SK-N-SH (cell line): ENCODE measurements at regions not wholly inside any gene's neighbourhood (a gene's known extent, or its start where the extent isn't known, plus 50 kb on each side); places are given as distances from the start of the nearest gene placed in this dataset.

ENCODE experiments used
- CTCF ChIA-PET: fragments of 300-600, 350-600 bp; formaldehyde crosslinking; extraction: SDS; loops from one replicate; lab custom pipeline; 2021; lab: Yijun Ruan, JAX
- POLR2A ChIA-PET: fragments of 350-600 bp; sonication (Branson Sonifier 250); formaldehyde crosslinking; extraction: SDS; loops from one replicate; lab custom pipeline; 2020; ENCODE audit warnings: antibody characterized with exemption, inconsistent platforms; lab: Yijun Ruan, JAX
- DNase-seq: peaks from one replicate; pipeline ENCODE4 v3.0.0; 2012
- H2AFZ ChIP-seq: fragments of 200-600 bp; sonication (generic); 2 replicates; pipeline ENCODE4 v1.8.1; 2016; ENCODE audit warnings: antibody characterized with exemption, mild to moderate bottlenecking, low read depth
- H3F3A ChIP-seq: fragments of 200-600 bp; sonication (generic); replicated peaks from 2 replicates; pipeline ENCODE3; 2016; ENCODE audit warnings: antibody characterized with exemption, mild to moderate bottlenecking; ENCODE audit not compliant: insufficient read depth
- H3K27ac ChIP-seq, 2 experiments: fragments of 200-500 bp in 1 of 2; fragments of 200-600 bp in 1 of 2; sonication (Bioruptor generic) in 1 of 2; sonication (generic), shearing (Covaris generic) in 1 of 2; 2 replicates each; pipeline versions ENCODE4 v1.5.1 to v1.6.1; 2014 to 2016; ENCODE audit warnings: low read depth in 2 of 2, inconsistent platforms in 1 of 2, low read length in 1 of 2, mild to moderate bottlenecking in 1 of 2, mixed read lengths in 1 of 2
- H3K27me3 ChIP-seq: fragments of 200-600 bp; sonication (generic), shearing (Covaris generic); 2 replicates; pipeline ENCODE4 v1.6.1; 2016; ENCODE audit warnings: mixed run types; ENCODE audit not compliant: insufficient read depth
- H3K36me3 ChIP-seq, 2 experiments: fragments of 200-500 bp in 1 of 2; fragments of 200-600 bp in 1 of 2; sonication (Bioruptor generic) in 1 of 2; sonication (generic) in 1 of 2; replicated peaks in 1 of 2; 2 replicates each; pipeline versions ENCODE3 to v1.5.1; 2014 to 2016; ENCODE audit warnings: low read length in 1 of 2, mild to moderate bottlenecking in 1 of 2; ENCODE audit not compliant: insufficient read depth in 2 of 2, control insufficient read depth in 1 of 2
- H3K4me1 ChIP-seq, 2 experiments: fragments of 200-500 bp in 1 of 2; fragments of 200-600 bp in 1 of 2; sonication (Bioruptor generic) in 1 of 2; sonication (generic), shearing (Covaris generic) in 1 of 2; 2 replicates each; pipeline versions ENCODE4 v1.5.1 to v1.6.1; 2014 to 2016; ENCODE audit warnings: low read depth in 1 of 2, low read length in 1 of 2, mixed run types in 1 of 2; ENCODE audit not compliant: insufficient read depth in 2 of 2, control insufficient read depth in 1 of 2
- H3K4me2 ChIP-seq: fragments of 200-600 bp; sonication (generic), shearing (Covaris generic); 2 replicates; pipeline ENCODE4 v1.6.1; 2017; ENCODE audit warnings: mixed run types
- H3K4me3 ChIP-seq, 2 experiments: fragments of 200-500 bp in 1 of 2; fragments of 200-600 bp in 1 of 2; sonication (Bioruptor generic) in 1 of 2; sonication (generic), shearing (Covaris generic) in 1 of 2; 2 replicates each; pipeline versions ENCODE4 v1.5.1 to v1.8.1; 2014 to 2016; ENCODE audit warnings: low read depth in 2 of 2, inconsistent platforms in 1 of 2, low read length in 1 of 2, mild to moderate bottlenecking in 1 of 2, mixed read lengths in 1 of 2, moderate library complexity in 1 of 2
- H3K79me2 ChIP-seq: fragments of 200-600 bp; sonication (generic); 2 replicates; pipeline ENCODE4 v1.8.1; 2017; ENCODE audit warnings: mild to moderate bottlenecking; ENCODE audit not compliant: insufficient read depth
- H3K9ac ChIP-seq: fragments of 200-600 bp; sonication (generic); 2 replicates; pipeline ENCODE4 v1.6.1; 2017; ENCODE audit warnings: mixed run types
- H3K9me2 ChIP-seq: fragments of 200-600 bp; sonication (generic); 2 replicates; pipeline ENCODE4 v1.6.1; 2017; ENCODE audit warnings: mixed run types
- H3K9me3 ChIP-seq: fragments of 200-600 bp; sonication (generic); 2 replicates; pipeline ENCODE4 v1.6.1; 2017; ENCODE audit warnings: mixed run types, mild to moderate bottlenecking, moderate library complexity
- H4K20me1 ChIP-seq: fragments of 200-600 bp; sonication (generic); 2 replicates; pipeline ENCODE4 v1.6.1; 2017; ENCODE audit warnings: mild to moderate bottlenecking, mixed run types; ENCODE audit not compliant: insufficient read depth
- EP300 ChIP-seq, 2 experiments: IDR thresholded peaks; 2 replicates each; pipeline versions ENCODE4 v1.4.0 to v1.6.1; 2012; ENCODE audit warnings: borderline replicate concordance in 1 of 2, low read depth in 1 of 2, low read length in 1 of 2
- FOSL2 ChIP-seq: IDR thresholded peaks from 2 replicates; pipeline ENCODE4 v1.4.0; 2012; ENCODE audit warnings: low read depth, mild to moderate bottlenecking, moderate library complexity, borderline replicate concordance
- FOXJ3 ChIP-seq: sonication (generic); formaldehyde crosslinking; IDR thresholded peaks from 2 replicates; pipeline ENCODE4 v1.5.1; 2020; ENCODE audit warnings: mild to moderate bottlenecking, missing genetic modification reagents
- FOXM1 ChIP-seq: IDR thresholded peaks from 2 replicates; pipeline ENCODE4 v1.4.0; 2012; ENCODE audit warnings: low read depth, mild to moderate bottlenecking
- GABPA ChIP-seq: IDR thresholded peaks from 2 replicates; pipeline ENCODE4 v1.4.0; 2012; ENCODE audit warnings: low read depth, mild to moderate bottlenecking
- GATA2 ChIP-seq: sonication (generic); formaldehyde crosslinking; IDR thresholded peaks from 2 replicates; pipeline ENCODE4 v1.5.0; 2020; ENCODE audit warnings: mild to moderate bottlenecking, missing genetic modification reagents
- NFIC ChIP-seq: IDR thresholded peaks from 2 replicates; pipeline ENCODE4 v1.4.0; 2012; ENCODE audit warnings: borderline replicate concordance
- RFX5 ChIP-seq: IDR thresholded peaks from 2 replicates; pipeline ENCODE4 v1.6.1; 2012; ENCODE audit warnings: mild to moderate bottlenecking, improper control_type of control experiment, low read length
- RXRA ChIP-seq: IDR thresholded peaks from 2 replicates; pipeline ENCODE4 v1.4.0; 2012; ENCODE audit warnings: low read depth, mild to moderate bottlenecking, borderline replicate concordance
- SIN3A ChIP-seq: IDR thresholded peaks from 2 replicates; pipeline ENCODE4 v1.6.1; 2012; ENCODE audit warnings: low read depth, mild to moderate bottlenecking, low read length, moderate library complexity, borderline replicate concordance
- TAF1 ChIP-seq: IDR thresholded peaks from 2 replicates; pipeline ENCODE4 v1.6.1; 2012; ENCODE audit warnings: low read depth, mild to moderate bottlenecking, low read length, moderate library complexity, borderline replicate concordance
- WGBS: methylation state at CpG from one replicate; pipeline ENCODE4 v1.1.6; 2017; ENCODE audit warnings: low lambda C conversion rate; 5-methylcytosine and 5-hydroxymethylcytosine counted together
- TF ChIP-seq, protein P1 (sequence below): fragments of 200-600 bp; sonication (generic); IDR thresholded peaks from 2 replicates; pipeline ENCODE4 v1.6.1; 2017; ENCODE audit warnings: antibody characterized with exemption, mild to moderate bottlenecking, moderate library complexity
- TF ChIP-seq, protein P2 (sequence below): IDR thresholded peaks from 2 replicates; pipeline ENCODE4; 2012
- TF ChIP-seq, protein P3 (sequence below): fragments of 150-350 bp; IDR thresholded peaks from 2 replicates; pipeline ENCODE4 v1.6.1; 2016; ENCODE audit warnings: mild to moderate bottlenecking, low read depth, low read length
- TF ChIP-seq, protein P4 (sequence below): IDR thresholded peaks from 2 replicates; pipeline ENCODE4 v1.4.0; 2012; ENCODE audit warnings: low read depth, borderline replicate concordance

DNA sequence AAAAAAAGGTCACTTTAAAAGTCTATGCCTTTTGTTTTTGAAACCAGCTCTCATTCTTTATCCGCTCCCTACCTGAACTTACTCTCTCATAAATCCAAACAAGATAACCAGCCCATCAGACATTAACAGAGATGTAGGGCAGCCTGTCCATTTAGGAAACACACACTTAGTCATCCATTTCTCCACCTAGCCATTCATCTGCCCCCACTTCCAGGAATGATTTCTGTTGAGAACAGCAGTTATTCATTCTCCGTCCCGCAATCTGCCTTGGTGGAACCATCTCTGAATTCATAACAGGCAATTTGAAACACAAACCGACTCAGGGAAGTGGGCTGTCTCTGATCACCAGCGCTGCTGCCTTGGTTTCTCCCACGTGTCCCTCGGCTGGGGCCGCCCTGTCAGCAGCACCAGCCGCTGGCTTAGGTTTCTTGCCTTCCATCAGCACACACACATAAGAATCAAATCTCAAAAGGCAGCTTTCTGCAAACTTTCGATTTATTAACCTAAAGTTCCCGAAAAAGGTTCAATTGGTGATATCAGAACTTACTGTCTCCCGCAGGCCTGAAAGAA is 528.2 kb upstream of the NRP1 start:
- ChIA-PET CTCF (no interaction called here), POLR2A (no interaction called here)
- WGBS = 93% methylated on average over 12 of the region's 12 CpGs
- Histone ChIP-seq H3K79me2 (no peaks in the 10 kb centered on the region), H3K4me1 (peaks cover 0 to 8% of the 10 kb centered on the region in 2 experiments; a peak in 1 of 4 replicates), H3K36me3 (no peaks in the 10 kb centered on the region), H3K9me3 (no peaks in the 10 kb centered on the region), H3K9me2 (no peaks in the 10 kb centered on the region), H3K4me2 (no peak overlapping the region), H4K20me1 (no peaks in the 10 kb centered on the region), H2AFZ (no peak overlapping the region), H3K27ac (no peak overlapping the region), H3K27me3 (no peaks in the 10 kb centered on the region; the same call in 1 of the 2 replicates), H3K4me3 (no peak overlapping the region)
- DNase-seq = no peak
- TF ChIP-seq RFX5 (no peak), SIN3A (no peak), EP300 (IDR thresholded peaks at IDR 0.05; ENCODE audit: borderline replicate concordance in 1 of 2, low read depth in 1 of 2, low read length in 1 of 2) (no peak), TAF1 (no peak), GATA2 (CRISPR knock-in tag) (no peak), FOSL2 (no peak), FOXM1 (no peak), FOXJ3 (no peak), GABPA (no peak), NFIC (no peak), RXRA (no peak)
- TF ChIP-seq, protein P1, sequence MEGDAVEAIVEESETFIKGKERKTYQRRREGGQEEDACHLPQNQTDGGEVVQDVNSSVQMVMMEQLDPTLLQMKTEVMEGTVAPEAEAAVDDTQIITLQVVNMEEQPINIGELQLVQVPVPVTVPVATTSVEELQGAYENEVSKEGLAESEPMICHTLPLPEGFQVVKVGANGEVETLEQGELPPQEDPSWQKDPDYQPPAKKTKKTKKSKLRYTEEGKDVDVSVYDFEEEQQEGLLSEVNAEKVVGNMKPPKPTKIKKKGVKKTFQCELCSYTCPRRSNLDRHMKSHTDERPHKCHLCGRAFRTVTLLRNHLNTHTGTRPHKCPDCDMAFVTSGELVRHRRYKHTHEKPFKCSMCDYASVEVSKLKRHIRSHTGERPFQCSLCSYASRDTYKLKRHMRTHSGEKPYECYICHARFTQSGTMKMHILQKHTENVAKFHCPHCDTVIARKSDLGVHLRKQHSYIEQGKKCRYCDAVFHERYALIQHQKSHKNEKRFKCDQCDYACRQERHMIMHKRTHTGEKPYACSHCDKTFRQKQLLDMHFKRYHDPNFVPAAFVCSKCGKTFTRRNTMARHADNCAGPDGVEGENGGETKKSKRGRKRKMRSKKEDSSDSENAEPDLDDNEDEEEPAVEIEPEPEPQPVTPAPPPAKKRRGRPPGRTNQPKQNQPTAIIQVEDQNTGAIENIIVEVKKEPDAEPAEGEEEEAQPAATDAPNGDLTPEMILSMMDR = no peak
- TF ChIP-seq, protein P2, sequence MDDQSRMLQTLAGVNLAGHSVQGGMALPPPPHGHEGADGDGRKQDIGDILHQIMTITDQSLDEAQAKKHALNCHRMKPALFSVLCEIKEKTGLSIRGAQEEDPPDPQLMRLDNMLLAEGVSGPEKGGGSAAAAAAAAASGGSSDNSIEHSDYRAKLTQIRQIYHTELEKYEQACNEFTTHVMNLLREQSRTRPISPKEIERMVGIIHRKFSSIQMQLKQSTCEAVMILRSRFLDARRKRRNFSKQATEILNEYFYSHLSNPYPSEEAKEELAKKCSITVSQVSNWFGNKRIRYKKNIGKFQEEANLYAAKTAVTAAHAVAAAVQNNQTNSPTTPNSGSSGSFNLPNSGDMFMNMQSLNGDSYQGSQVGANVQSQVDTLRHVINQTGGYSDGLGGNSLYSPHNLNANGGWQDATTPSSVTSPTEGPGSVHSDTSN = no peak
- TF ChIP-seq, protein P3, sequence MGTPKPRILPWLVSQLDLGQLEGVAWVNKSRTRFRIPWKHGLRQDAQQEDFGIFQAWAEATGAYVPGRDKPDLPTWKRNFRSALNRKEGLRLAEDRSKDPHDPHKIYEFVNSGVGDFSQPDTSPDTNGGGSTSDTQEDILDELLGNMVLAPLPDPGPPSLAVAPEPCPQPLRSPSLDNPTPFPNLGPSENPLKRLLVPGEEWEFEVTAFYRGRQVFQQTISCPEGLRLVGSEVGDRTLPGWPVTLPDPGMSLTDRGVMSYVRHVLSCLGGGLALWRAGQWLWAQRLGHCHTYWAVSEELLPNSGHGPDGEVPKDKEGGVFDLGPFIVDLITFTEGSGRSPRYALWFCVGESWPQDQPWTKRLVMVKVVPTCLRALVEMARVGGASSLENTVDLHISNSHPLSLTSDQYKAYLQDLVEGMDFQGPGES = no peak
- TF ChIP-seq, protein P4, sequence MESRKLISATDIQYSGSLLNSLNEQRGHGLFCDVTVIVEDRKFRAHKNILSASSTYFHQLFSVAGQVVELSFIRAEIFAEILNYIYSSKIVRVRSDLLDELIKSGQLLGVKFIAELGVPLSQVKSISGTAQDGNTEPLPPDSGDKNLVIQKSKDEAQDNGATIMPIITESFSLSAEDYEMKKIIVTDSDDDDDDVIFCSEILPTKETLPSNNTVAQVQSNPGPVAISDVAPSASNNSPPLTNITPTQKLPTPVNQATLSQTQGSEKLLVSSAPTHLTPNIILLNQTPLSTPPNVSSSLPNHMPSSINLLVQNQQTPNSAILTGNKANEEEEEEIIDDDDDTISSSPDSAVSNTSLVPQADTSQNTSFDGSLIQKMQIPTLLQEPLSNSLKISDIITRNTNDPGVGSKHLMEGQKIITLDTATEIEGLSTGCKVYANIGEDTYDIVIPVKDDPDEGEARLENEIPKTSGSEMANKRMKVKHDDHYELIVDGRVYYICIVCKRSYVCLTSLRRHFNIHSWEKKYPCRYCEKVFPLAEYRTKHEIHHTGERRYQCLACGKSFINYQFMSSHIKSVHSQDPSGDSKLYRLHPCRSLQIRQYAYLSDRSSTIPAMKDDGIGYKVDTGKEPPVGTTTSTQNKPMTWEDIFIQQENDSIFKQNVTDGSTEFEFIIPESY = no peak
- TF ChIP-seq, all 33 proteins: peak for 0
- no peaks in the 10 kb centered on the region for H3F3A ChIP-seq
- no peak overlapping the region for H3K9ac ChIP-seq
